Renal pelvis (tissue), 1 donor: ENCODE measurements at regions not wholly inside any gene's neighbourhood (a gene's known extent, or its start where the extent isn't known, plus 50 kb on each side); places are given as distances from the start of the nearest gene placed in this dataset.

Experiments used
- DNase-seq: peaks from one replicate; pipeline ENCODE4 v3.0.0-alpha.2; 2013

GRCh38 chr7:96638669-96639068 lies 71.0 kb downstream of the SEM1 start:
- DNase-seq = no peak

- peak; percentile 20 for DNase-seq
Observed at GRCh38 chr7:96637522-96637921, 72.1 kb downstream of the SEM1 start.

GRCh38 chr7:96636979-96637378 lies 72.7 kb downstream of the SEM1 start:
- DNase-seq = no peak

- DNase-seq = no peak
Observed at GRCh38 chr7:96636342-96636860, 73.2 kb downstream of the SEM1 start.

GRCh38 chr7:96629884-96630283 lies 79.8 kb downstream of the SEM1 start:
- DNase-seq = no peak

GRCh38 chr7:96624954-96625353 lies 84.7 kb downstream of the SEM1 start:
- no peak for DNase-seq

GRCh38 chr7:96621932-96622331 lies 87.7 kb downstream of the SEM1 start:
- DNase-seq = no peak

- DNase-seq = no peak
Observed at GRCh38 chr7:96614154-96614867, 95.3 kb downstream of the SEM1 start.

- DNase-seq = no peak
Observed at GRCh38 chr7:96612034-96612433, 97.6 kb downstream of the SEM1 start.

GRCh38 chr7:96605045-96605716 lies 104.5 kb downstream of the SEM1 start:
- DNase-seq = no peak

GRCh38 chr7:96599288-96599936 lies 110.2 kb downstream of the SEM1 start:
- no peak for DNase-seq

- DNase-seq = no peak
Observed at GRCh38 chr7:96598421-96598820, 111.2 kb downstream of the SEM1 start.

GRCh38 chr7:96596120-96596826 lies 113.4 kb downstream of the SEM1 start:
- peak; percentile 29 for DNase-seq

- DNase-seq = no peak
Observed at GRCh38 chr7:96591900-96592676, 117.6 kb downstream of the SEM1 start.

- no peak for DNase-seq
Observed at GRCh38 chr7:96591159-96591899, 118.3 kb downstream of the SEM1 start.

- DNase-seq = no peak
Observed at GRCh38 chr7:96589038-96589437, 120.6 kb downstream of the SEM1 start.

GRCh38 chr7:96579119-96579518 lies 130.5 kb downstream of the SEM1 start:
- DNase-seq = no peak

- DNase-seq = no peak
Observed at GRCh38 chr7:96578606-96579005, 131.0 kb downstream of the SEM1 start.

GRCh38 chr7:96563409-96563808 lies 146.2 kb downstream of the SEM1 start:
- no peak for DNase-seq

- no peak for DNase-seq
Observed at GRCh38 chr7:96562966-96563365, 146.7 kb downstream of the SEM1 start.

- no peak for DNase-seq
Observed at GRCh38 chr7:96562458-96562857, 147.2 kb downstream of the SEM1 start.
